Stomach smooth muscle (tissue), 2 donors: ENCODE measurements at regions not wholly inside any gene's neighbourhood (a gene's known extent, or its start where the extent isn't known, plus 50 kb on each side); places are given as distances from the start of the nearest gene placed in this dataset.
"Not testable (repeated sequence)": the region's sequence is repeated elsewhere in the genome, so short reads cannot be mapped to it uniquely, and the experiment has no call there.

Source experiments
- H3K27ac ChIP-seq: one replicate; pipeline ENCODE4 v1.7.0; 2013; ENCODE audit warnings: mild to moderate bottlenecking, low read length, inconsistent platforms
- H3K27me3 ChIP-seq, 2 donors: one replicate each; pipeline ENCODE4 v1.7.0; 2013; ENCODE audit warnings: low read length in 2 of 2; ENCODE audit not compliant: insufficient read depth in 2 of 2, control insufficient read depth in 1 of 2
- H3K36me3 ChIP-seq, 2 donors: one replicate each; pipeline ENCODE4 v1.7.0; 2013; ENCODE audit warnings: low read length in 2 of 2; ENCODE audit not compliant: control insufficient read depth in 2 of 2, insufficient read depth in 2 of 2
- H3K4me1 ChIP-seq: one replicate; pipeline ENCODE4 v1.7.0; 2013; ENCODE audit warnings: low read length; ENCODE audit not compliant: control insufficient read depth, insufficient read depth
- H3K4me3 ChIP-seq, 2 donors: one replicate each; pipeline ENCODE4 v1.7.0; 2013; ENCODE audit warnings: low read length in 2 of 2
- H3K9ac ChIP-seq, 2 donors: one replicate each; pipeline ENCODE4 v1.7.0; 2013; ENCODE audit warnings: low read length in 2 of 2, mild to moderate bottlenecking in 1 of 2
- H3K9me3 ChIP-seq, 2 donors: one replicate each; pipeline ENCODE4 v1.7.0; 2013; ENCODE audit warnings: low read length in 2 of 2; ENCODE audit not compliant: control insufficient read depth in 2 of 2
- donor health status: healthy.
- donor health status: Pancreatic carcinoma.

DNA sequence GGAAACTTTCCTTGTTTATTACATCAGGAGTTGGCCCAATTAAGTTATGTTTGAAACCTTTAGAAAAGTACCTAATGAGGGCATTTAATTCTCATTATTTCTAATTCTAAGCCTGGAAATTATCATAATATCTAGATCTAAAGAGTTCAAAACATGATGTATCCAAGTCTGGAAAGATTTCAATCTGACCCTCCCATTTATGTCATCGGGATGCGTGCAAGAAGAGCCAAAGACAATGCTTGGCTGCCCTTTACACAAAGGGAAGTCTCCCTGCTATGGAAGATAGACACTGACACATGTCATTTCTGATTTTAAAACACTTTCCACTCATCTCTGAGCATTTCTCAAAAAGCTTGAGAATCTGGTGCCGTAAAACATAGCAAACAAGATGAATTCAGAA lies 222.4 kb downstream of the ANTXR2 start:
- no peaks in the 10 kb centered on the region for H3K4me1 ChIP-seq
- H3K27ac ChIP-seq = no peak overlapping the region
- H3K27me3 ChIP-seq = no peaks in the 10 kb centered on the region
- H3K36me3 ChIP-seq = no peaks in the 10 kb centered on the region
- no peak overlapping the region for H3K9ac ChIP-seq
- no peaks in the 10 kb centered on the region for H3K9me3 ChIP-seq
- H3K4me3 ChIP-seq = no peak overlapping the region

DNA sequence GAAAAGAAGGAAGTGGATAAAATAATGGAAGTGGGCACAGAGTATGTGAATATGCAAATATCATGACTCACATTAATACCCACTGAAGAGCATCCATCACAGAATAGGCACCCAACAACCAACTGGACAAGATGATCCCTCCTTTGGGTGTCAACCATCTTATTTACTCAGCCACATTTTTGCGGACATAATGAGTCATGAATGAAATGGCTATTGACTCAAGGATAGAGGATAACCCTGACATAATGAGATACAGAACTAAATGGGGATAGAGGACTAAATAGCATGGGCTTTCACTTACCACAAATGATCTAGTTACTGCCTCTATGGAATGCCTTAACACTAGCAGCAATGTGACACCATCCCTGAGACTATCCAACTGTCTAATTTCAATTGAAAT lies 224.7 kb downstream of the ANTXR2 start:
- no peak overlapping the region for H3K27ac ChIP-seq
- H3K4me1 ChIP-seq = no peaks in the 10 kb centered on the region
- H3K27me3 ChIP-seq = no peaks in the 10 kb centered on the region
- no peaks in the 10 kb centered on the region for H3K9me3 ChIP-seq
- H3K9ac ChIP-seq = no peak overlapping the region
- no peak overlapping the region for H3K4me3 ChIP-seq
- no peaks in the 10 kb centered on the region for H3K36me3 ChIP-seq

DNA sequence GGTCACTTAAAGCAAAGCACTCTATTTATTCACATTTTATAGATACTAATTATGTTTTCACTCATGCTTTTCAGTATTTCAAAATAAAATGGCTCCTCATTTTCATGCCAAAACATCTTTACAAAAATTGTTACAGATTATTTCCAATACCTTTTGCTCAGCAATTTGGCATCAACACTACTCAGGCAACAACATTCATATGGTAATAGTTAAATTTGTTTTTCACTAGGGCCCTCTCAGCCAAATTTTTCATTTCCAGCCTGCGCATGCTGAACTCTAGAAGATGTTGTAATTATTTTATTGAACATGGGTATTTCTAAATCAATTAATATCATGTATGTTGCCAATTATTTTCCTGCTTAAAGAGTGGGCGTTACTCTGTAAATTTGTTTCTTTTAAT lies 225.6 kb downstream of the ANTXR2 start:
- no peaks in the 10 kb centered on the region for H3K9me3 ChIP-seq
- H3K4me1 ChIP-seq = no peaks in the 10 kb centered on the region
- H3K27ac ChIP-seq = no peak overlapping the region

DNA sequence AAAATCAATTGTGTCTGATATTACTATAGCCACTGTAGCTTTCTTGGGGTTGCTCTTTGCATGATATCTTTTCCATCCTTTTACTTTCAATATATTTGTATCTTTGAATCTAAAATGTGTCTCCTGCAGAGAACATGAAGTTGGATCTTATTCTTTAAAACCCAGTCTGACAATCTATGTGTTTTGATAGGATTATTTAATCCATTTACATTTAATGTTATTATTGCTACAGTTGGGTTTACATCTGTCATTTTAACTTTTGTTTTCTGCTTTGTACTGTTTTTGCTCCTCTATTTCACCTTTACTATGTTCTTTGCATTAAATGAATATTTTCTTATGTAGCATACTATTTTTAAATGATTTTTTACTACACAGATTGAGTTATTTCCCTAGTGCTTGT lies 230.9 kb downstream of the ANTXR2 start:
- Histone ChIP-seq H3K9ac (no peak overlapping the region), H3K36me3 (no peaks in the 10 kb centered on the region), H3K4me1 (no peaks in the 10 kb centered on the region), H3K4me3 (no peak overlapping the region), H3K9me3 (no peaks in the 10 kb centered on the region), H3K27me3 (no peaks in the 10 kb centered on the region), H3K27ac (no peak overlapping the region)

More for the DNA sequence above, 225.6 kb downstream of the ANTXR2 start:
- Histone ChIP-seq H3K9ac (no peak overlapping the region), H3K4me3 (no peak overlapping the region), H3K36me3 (no peaks in the 10 kb centered on the region), H3K27me3 (no peaks in the 10 kb centered on the region)

DNA sequence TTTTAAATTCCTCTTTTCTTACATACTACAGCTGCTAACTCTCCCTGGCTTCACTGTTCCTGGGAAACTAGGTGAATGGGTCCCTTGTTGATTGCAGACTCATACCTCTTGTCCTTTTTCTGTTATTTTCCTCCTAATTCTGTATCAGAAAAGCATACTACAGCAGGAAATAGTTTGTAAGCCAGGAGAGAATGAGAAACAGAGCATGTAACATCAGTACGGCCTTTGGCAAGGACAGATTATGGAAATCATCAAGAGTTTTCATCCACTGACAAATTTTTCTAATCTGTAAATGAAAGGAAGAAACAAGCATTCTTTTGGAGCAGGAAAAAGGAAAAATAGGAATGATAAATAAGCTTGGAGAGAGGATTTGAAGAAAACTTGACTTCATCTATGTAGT lies 239.2 kb downstream of the ANTXR2 start:
- no peaks in the 10 kb centered on the region for H3K36me3 ChIP-seq
- H3K4me1 ChIP-seq = no peaks in the 10 kb centered on the region
- H3K9ac ChIP-seq = no peak overlapping the region
- H3K27ac ChIP-seq = no peak overlapping the region
- no peaks in the 10 kb centered on the region for H3K9me3 ChIP-seq
- no peak overlapping the region for H3K4me3 ChIP-seq
- H3K27me3 ChIP-seq = no peaks in the 10 kb centered on the region

DNA sequence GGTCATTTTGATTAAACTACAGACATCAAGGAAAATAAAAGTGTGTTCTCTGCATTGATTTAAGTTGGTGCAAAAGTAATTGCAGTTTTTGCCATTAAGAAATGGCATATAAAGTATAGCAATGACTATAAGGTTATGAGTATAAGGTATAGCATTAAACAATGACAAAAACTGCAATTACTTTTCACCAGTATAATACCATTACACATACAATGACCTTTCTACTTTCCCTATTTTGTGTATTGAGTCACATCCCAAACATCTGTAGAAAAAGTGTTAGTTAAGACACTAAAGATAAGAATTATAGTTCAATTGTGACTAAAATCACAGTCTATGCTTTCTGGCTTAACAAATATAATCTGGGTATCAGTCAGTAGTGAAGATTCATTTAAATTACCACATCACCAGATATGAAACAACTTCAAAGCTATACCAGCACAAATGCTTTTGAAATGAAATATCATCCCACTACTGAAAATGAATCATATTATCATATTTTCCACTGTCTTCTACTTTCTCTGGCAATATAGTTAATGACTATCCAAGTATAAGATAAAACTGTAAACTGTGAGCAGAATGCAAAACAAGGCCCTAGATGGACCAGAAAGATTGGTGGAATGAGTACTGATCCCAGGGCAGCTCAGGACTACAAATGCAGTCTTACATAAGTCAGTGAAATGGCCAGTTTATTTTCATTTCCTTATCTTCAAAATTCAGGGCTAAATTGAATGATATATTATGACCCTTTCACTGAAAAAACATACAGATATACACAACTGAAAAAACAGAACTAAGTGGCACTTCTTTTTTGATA lies 241.1 kb downstream of the ANTXR2 start:
- no peaks in the 10 kb centered on the region for H3K9me3 ChIP-seq
- no peak overlapping the region for H3K27ac ChIP-seq
- no peak overlapping the region for H3K4me3 ChIP-seq
- no peaks in the 10 kb centered on the region for H3K27me3 ChIP-seq
- H3K9ac ChIP-seq = no peak overlapping the region
- H3K36me3 ChIP-seq = no peaks in the 10 kb centered on the region
- H3K4me1 ChIP-seq = no peaks in the 10 kb centered on the region

DNA sequence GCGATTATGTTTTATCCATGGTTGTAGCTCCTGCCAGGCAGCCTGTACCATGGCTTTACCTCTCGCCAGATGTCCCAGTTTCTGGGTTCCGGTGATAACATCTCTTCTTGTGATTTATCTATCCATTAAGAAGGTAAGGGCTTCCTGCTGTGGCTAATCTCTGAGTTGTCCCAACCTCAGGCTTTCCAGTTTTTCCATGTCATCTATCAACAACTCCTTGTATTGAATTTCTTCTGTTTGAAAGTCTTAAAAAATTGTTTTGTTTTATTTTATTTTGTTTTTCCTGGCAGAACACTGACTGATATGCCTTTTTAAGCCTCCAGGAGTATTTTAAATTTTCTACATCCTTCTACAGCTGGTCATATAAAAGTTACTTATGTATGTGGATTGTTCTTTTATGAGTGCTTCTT lies 241.9 kb downstream of the ANTXR2 start:
- H3K4me1 ChIP-seq = no peaks in the 10 kb centered on the region

DNA sequence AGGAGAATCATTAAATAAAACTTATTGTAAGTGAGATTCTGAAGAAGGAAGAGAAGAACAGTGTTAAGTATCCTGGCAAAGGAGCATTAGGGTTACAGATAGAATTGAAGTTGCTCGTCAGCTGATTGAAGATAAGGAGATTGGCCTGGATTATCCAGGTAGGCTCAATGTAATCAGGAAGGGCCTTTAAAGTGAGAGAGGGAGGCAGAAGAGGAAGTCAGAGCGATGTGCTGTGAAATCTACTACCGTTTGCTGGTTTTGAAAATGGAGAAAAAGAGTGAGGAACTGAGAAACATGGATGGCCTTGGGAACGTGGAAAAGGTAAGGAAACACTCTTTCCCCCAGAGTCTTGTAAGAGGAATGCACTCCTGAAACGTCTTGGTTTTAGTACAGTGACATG lies 245.7 kb downstream of the ANTXR2 start:
- H3K36me3 ChIP-seq = no peaks in the 10 kb centered on the region
- H3K27ac ChIP-seq = no peak overlapping the region
- no peaks in the 10 kb centered on the region for H3K27me3 ChIP-seq
- no peak overlapping the region for H3K9ac ChIP-seq
- no peaks in the 10 kb centered on the region for H3K9me3 ChIP-seq
- peaks cover under 1% of the 10 kb centered on the region for H3K4me1 ChIP-seq
- no peak overlapping the region for H3K4me3 ChIP-seq

More for the DNA sequence above, 241.9 kb downstream of the ANTXR2 start:
- no peak overlapping the region for H3K27ac ChIP-seq
- H3K9me3 ChIP-seq = no peaks in the 10 kb centered on the region
- no peaks in the 10 kb centered on the region for H3K36me3 ChIP-seq
- no peak overlapping the region for H3K4me3 ChIP-seq
- H3K9ac ChIP-seq = no peak overlapping the region
- H3K27me3 ChIP-seq = no peaks in the 10 kb centered on the region

DNA sequence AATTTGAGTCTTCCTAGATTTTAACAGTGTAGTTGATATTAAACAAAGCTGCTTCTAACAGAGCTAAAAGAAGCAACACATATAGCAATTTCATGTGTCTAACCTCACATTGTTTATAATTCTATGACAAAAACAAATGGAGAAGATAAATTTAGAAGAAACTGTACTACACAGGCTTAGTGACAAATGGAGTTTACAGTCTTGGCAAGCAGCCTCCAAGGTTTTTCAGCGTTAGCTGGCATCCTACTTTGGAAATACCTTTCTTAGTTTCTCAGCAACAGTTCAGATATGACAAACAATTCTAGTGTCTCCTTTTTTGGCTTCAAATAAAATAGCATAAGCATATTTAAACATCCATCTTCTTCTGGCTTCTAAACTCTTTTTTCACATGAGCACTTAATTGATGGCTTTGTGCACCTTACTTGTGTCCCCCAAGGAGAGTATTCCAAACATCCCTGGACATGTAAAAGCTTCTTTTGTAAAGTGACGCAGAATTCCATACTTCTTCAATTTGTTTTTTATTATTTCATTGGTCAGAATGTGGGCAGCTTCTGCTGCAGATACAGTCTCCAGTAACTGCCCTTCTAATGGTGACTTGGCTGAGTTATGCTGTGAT lies 249.8 kb downstream of the ANTXR2 start:
- no peaks in the 10 kb centered on the region for H3K27me3 ChIP-seq
- H3K4me1 ChIP-seq = peaks cover 4% of the 10 kb centered on the region
- no peaks in the 10 kb centered on the region for H3K9me3 ChIP-seq
- peak overlapping the region; percentile 68 for H3K27ac ChIP-seq
- no peaks in the 10 kb centered on the region for H3K36me3 ChIP-seq
- H3K9ac ChIP-seq = no peak overlapping the region
- no peak overlapping the region for H3K4me3 ChIP-seq

DNA sequence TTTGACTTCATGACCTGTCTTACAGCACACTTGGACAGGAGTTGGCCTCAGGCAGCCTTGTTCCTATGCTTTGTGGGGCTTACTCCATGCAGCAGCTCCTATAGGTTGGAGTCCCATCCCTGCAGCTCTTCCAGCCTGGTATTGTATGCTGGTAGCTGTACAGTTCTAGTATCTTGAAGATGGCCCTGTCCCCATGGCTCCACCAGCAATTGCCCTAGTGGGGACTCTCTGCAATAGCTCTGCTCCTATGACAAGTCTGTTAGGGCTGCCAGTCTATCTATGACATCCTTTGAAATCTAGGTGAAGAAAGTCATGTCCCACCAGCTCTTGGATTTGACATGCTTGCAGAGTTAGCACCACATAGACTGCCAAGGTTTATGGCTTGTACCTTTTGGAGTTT lies 252.6 kb downstream of the ANTXR2 start:
- H3K4me3 ChIP-seq = no peak overlapping the region
- no peaks in the 10 kb centered on the region for H3K36me3 ChIP-seq
- H3K27me3 ChIP-seq = no peaks in the 10 kb centered on the region
- no peak overlapping the region for H3K9ac ChIP-seq
- H3K27ac ChIP-seq = peak overlapping the region; percentile 18
- H3K4me1 ChIP-seq = peaks cover 4% of the 10 kb centered on the region
- peaks cover 0 to 6% of the 10 kb centered on the region in 2 donors for H3K9me3 ChIP-seq

DNA sequence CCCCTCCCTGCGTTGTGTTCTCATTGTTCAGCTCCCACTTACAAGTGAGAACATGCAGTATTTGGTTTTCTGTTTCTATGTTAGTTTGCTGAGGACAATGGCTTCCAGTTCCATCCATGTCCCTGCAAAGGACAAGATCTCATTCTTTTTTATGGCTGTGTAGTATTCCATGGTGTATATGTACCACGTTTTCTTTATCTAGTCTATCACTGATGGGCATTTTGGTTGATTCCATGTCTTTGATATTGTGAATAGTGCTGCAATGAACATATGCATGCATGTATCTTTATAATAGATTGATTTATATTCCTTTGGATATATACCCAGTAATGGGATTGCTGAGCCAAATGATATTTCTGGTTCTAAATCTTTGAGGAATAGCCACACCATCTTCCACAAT lies 265.1 kb downstream of the ANTXR2 start:
- H3K9ac ChIP-seq, H3K36me3 ChIP-seq, H3K27me3 ChIP-seq, H3K27ac ChIP-seq, H3K4me3 ChIP-seq, H3K4me1 ChIP-seq, H3K9me3 ChIP-seq: not testable (repeated sequence)
